ENCODE measurements at regions not wholly inside any gene's neighbourhood (a gene's known extent, or its start where the extent isn't known, plus 50 kb on each side); places are given as distances from the start of the nearest gene placed in this dataset.

DNA sequence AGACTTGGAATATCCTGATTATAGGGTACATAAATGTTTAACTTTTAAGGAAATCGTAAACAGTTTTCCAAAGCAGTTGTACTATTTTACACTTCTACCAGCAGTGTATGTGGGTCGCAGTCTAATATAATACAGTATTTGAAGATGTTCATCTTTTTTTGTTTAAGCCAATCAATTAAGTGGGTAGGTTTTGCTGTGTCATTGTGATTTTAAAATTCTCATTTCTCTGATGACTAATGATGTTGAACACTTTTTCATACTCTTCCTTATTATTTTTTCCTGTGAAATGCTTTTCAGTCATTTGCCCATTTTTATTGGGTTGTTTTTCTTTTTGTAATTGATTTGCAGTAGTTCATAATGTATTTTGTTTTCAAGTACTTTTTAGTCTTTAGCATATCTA lies 2689.7 kb downstream of the PCDH9 start:
- TF ChIP-seq, protein P1, sequence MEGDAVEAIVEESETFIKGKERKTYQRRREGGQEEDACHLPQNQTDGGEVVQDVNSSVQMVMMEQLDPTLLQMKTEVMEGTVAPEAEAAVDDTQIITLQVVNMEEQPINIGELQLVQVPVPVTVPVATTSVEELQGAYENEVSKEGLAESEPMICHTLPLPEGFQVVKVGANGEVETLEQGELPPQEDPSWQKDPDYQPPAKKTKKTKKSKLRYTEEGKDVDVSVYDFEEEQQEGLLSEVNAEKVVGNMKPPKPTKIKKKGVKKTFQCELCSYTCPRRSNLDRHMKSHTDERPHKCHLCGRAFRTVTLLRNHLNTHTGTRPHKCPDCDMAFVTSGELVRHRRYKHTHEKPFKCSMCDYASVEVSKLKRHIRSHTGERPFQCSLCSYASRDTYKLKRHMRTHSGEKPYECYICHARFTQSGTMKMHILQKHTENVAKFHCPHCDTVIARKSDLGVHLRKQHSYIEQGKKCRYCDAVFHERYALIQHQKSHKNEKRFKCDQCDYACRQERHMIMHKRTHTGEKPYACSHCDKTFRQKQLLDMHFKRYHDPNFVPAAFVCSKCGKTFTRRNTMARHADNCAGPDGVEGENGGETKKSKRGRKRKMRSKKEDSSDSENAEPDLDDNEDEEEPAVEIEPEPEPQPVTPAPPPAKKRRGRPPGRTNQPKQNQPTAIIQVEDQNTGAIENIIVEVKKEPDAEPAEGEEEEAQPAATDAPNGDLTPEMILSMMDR (CRISPR knock-in tag; IDR thresholded peaks at IDR 0.05): no peak
- TF ChIP-seq EP300 (IDR thresholded peaks at IDR 0.05; ENCODE audit: low read depth in 2 of 2, low read length in 2 of 2) (no peak), EP300 (CRISPR knock-in tag; IDR thresholded peaks at IDR 0.05; ENCODE audit: borderline replicate concordance) (no peak), IKZF5 (CRISPR knock-in tag; IDR thresholded peaks at IDR 0.05) (no peak), ZNF558 (CRISPR knock-in tag; IDR thresholded peaks at IDR 0.05; ENCODE audit: borderline replicate concordance) (no peak), POLR2AphosphoS5 (IDR thresholded peaks at IDR 0.05; ENCODE audit: low read depth, low read length) (no peak), NPAS2 (CRISPR knock-in tag; IDR thresholded peaks at IDR 0.05; ENCODE audit: borderline replicate concordance) (no peak), TEAD2 (CRISPR knock-in tag; IDR thresholded peaks at IDR 0.05) (no peak), ZNF362 (CRISPR knock-in tag; IDR thresholded peaks at IDR 0.05; ENCODE audit: borderline replicate concordance) (no peak), MTF1 (CRISPR knock-in tag; IDR thresholded peaks at IDR 0.05) (no peak)
- TF ChIP-seq, protein P2, sequence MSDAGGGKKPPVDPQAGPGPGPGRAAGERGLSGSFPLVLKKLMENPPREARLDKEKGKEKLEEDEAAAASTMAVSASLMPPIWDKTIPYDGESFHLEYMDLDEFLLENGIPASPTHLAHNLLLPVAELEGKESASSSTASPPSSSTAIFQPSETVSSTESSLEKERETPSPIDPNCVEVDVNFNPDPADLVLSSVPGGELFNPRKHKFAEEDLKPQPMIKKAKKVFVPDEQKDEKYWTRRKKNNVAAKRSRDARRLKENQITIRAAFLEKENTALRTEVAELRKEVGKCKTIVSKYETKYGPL (CRISPR knock-in tag; IDR thresholded peaks at IDR 0.05): no peak
- TF ChIP-seq, protein P3, sequence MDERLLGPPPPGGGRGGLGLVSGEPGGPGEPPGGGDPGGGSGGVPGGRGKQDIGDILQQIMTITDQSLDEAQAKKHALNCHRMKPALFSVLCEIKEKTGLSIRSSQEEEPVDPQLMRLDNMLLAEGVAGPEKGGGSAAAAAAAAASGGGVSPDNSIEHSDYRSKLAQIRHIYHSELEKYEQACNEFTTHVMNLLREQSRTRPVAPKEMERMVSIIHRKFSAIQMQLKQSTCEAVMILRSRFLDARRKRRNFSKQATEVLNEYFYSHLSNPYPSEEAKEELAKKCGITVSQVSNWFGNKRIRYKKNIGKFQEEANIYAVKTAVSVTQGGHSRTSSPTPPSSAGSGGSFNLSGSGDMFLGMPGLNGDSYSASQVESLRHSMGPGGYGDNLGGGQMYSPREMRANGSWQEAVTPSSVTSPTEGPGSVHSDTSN (CRISPR knock-in tag; IDR thresholded peaks at IDR 0.05): no peak
